Neural progenitor cell (in vitro differentiated cells): ENCODE measurements at regions not wholly inside any gene's neighbourhood (a gene's known extent, or its start where the extent isn't known, plus 50 kb on each side); places are given as distances from the start of the nearest gene placed in this dataset.

Experiments used
- EZH2 ChIP-seq: fragments of 200-600 bp; sonication (generic); IDR thresholded peaks from 2 replicates; pipeline ENCODE4 v1.6.1; 2017; ENCODE audit warnings: antibody characterized with exemption, mild to moderate bottlenecking, moderate library complexity
- TF ChIP-seq, protein P1 (sequence below): fragments of 200-600 bp; sonication (generic); IDR thresholded peaks from 2 replicates; pipeline ENCODE4 v1.5.1; 2017; ENCODE audit warnings: antibody characterized with exemption, mild to moderate bottlenecking

- TF ChIP-seq, protein P1, sequence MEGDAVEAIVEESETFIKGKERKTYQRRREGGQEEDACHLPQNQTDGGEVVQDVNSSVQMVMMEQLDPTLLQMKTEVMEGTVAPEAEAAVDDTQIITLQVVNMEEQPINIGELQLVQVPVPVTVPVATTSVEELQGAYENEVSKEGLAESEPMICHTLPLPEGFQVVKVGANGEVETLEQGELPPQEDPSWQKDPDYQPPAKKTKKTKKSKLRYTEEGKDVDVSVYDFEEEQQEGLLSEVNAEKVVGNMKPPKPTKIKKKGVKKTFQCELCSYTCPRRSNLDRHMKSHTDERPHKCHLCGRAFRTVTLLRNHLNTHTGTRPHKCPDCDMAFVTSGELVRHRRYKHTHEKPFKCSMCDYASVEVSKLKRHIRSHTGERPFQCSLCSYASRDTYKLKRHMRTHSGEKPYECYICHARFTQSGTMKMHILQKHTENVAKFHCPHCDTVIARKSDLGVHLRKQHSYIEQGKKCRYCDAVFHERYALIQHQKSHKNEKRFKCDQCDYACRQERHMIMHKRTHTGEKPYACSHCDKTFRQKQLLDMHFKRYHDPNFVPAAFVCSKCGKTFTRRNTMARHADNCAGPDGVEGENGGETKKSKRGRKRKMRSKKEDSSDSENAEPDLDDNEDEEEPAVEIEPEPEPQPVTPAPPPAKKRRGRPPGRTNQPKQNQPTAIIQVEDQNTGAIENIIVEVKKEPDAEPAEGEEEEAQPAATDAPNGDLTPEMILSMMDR: no peak
- no peak for TF ChIP-seq EZH2
These were observed 532.8 kb downstream of the FBXO15 start for GRCh38 chr18:73614812-73615211.
